ENCODE measurements at regions not wholly inside any gene's neighbourhood (a gene's known extent, or its start where the extent isn't known, plus 50 kb on each side); places are given as distances from the start of the nearest gene placed in this dataset.
A peak's percentile ranks its signal among the peaks of the same experiment; 100 is the strongest.

DNA sequence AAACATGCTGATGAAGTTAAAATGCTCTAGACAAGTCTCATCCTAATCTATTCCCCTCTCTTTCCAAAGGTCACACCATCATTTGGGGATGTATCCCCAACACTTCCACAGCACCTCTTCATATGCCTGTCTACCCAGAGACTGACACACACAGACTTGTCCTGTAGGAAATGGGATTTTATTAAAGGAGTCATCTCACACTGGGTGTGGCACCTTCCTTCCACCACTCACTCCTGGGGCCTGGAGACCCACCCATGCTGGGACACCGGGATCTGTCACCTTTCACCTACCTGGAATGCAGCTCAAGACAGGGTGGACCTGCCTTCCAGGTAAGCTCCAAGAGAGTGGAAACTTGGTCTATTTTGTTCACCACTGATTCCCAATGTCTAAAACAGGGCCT is 99.4 kb upstream of the HAND1 start:
- no peak for FAIRE-seq
- H3K36me3 ChIP-seq, result no peaks in the 10 kb centered on the region
- no peaks in the 10 kb centered on the region for H3K4me1 ChIP-seq
- intact Hi-C loops (cut with DNase I), result no loop called here
- H3K27me3 ChIP-seq, result peaks cover 0 to 6% (median 0%) of the 10 kb centered on the region in 4 donors
- H3K9me3 ChIP-seq, result no peaks in the 10 kb centered on the region
- H3K27ac ChIP-seq, result no peak overlapping the region
- TF ChIP-seq, protein P1, sequence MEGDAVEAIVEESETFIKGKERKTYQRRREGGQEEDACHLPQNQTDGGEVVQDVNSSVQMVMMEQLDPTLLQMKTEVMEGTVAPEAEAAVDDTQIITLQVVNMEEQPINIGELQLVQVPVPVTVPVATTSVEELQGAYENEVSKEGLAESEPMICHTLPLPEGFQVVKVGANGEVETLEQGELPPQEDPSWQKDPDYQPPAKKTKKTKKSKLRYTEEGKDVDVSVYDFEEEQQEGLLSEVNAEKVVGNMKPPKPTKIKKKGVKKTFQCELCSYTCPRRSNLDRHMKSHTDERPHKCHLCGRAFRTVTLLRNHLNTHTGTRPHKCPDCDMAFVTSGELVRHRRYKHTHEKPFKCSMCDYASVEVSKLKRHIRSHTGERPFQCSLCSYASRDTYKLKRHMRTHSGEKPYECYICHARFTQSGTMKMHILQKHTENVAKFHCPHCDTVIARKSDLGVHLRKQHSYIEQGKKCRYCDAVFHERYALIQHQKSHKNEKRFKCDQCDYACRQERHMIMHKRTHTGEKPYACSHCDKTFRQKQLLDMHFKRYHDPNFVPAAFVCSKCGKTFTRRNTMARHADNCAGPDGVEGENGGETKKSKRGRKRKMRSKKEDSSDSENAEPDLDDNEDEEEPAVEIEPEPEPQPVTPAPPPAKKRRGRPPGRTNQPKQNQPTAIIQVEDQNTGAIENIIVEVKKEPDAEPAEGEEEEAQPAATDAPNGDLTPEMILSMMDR (IDR thresholded peaks at IDR 0.05), result no peak
- no peak overlapping the region for H3K4me3 ChIP-seq
- DNase-seq, result no peak
- no peak for ATAC-seq
- WGBS, 2 donors, result 56 to 85% methylated on average over 1 of the region's 1 CpG

DNA sequence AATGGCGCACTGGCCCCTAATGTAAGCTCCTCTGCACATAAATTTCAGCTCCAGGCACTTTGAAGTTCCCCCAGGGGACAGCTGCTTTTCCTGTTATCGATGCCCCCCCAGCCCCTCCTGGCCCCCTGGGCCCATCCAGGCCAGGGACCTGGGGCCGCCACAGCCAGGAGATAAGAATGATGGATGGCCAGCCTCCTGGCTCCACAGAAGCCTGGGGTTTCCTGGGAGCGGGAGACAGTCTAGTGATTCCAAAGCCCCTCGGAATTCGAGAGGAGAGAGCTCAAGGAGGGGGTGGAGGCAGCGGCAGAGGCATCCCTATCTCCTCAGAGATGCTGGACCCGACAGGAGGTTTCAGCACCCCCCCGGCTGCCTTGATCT is 98.4 kb upstream of the HAND1 start:
- no peak overlapping the region for H3K27ac ChIP-seq
- no peaks in the 10 kb centered on the region for H3K36me3 ChIP-seq
- 28 to 29% methylated on average over 9 of the region's 9 CpGs for WGBS, 2 donors
- no peak for FAIRE-seq
- no peaks in the 10 kb centered on the region for H3K9me3 ChIP-seq
- intact Hi-C loops (cut with DNase I), result no loop called here
- no peak overlapping the region for H3K4me3 ChIP-seq
- TF ChIP-seq, protein P1 (IDR thresholded peaks at IDR 0.05), result no peak
- ATAC-seq, result no peak
- peaks cover 0 to 6% (median 0%) of the 10 kb centered on the region in 4 donors for H3K27me3 ChIP-seq
- no peaks in the 10 kb centered on the region for H3K4me1 ChIP-seq
- DNase-seq, result no peak

DNA sequence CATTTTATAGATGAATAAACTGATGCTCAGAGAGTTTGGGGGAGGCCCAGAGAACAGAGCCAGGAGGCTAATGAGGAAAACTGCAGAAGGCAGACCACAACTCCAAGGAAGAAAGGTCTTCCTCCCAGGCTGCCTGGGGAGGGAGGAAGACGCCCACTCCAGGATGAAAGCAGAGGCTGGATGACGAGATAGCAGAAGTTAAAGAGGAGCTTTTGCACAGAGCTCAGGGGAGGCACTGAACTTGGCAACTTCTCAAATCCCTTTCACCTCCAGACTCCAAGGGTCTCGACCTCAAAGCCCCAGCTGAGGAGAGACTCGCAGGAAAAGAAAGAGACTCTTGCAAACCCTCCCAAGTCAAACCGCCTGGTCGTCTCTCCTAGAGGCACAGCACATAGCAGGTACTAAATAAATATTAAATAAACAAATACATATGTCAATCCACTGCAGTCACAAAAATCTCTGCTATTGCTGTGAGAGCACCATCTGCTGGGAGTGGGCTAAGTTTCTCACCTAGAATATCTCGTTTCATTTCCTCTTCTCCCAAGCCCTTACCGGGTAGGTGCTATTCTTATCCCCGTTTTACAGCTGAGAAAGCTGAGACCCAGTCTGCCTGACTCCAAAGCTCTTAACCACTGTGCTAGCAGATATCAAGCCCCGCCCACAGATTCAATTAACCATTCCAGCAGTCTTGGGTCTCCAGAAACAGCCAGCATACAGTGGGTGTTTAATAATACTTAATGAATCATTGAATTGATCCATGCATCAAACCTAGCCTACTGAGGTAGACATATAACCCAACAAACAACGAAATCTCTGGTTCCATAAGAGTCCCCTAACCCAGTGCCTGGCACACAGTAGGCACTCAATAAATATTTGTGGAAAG is 97.8 kb upstream of the HAND1 start:
- H3K4me1 ChIP-seq, result no peaks in the 10 kb centered on the region
- FAIRE-seq (no peak), ATAC-seq (peak in 2 of 4 donors; percentile 40 to 51), DNase-seq (no peak)
- WGBS, 2 donors, result 14 to 16% methylated on average over 11 of the region's 11 CpGs
- intact Hi-C loops (cut with DNase I), result no loop called here
- no peak overlapping the region for H3K4me3 ChIP-seq
- peaks cover 0 to 6% (median 0%) of the 10 kb centered on the region in 4 donors for H3K27me3 ChIP-seq
- H3K36me3 ChIP-seq, result no peaks in the 10 kb centered on the region
- H3K9me3 ChIP-seq, result no peaks in the 10 kb centered on the region
- TF ChIP-seq, protein P1 (IDR thresholded peaks at IDR 0.05), result no peak
- H3K27ac ChIP-seq, result no peak overlapping the region

DNA sequence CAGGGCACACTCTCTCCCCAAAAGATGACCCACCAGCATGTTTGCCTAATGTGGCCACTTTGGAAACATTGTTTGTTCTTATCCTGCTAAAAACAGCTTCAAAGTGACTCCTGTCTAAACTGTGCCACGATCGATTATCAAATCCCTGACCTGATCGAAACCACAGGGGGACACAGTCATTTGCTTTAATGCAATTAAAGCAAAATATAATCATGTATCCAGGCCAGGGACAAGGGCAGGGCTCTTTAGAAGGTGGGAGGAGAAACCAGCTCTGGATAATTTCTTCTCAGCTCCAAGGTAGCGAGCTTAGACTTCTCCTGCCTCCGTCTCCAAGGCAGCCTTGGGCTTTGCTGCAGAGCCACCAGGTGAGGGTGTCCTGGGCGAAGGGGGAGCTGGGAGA is 95.0 kb upstream of the HAND1 start:
- Histone ChIP-seq H3K36me3 (no peaks in the 10 kb centered on the region), H3K27me3 (no peaks in the 10 kb centered on the region), H3K9me3 (no peaks in the 10 kb centered on the region), H3K27ac (no peak overlapping the region), H3K4me3 (no peak overlapping the region), H3K4me1 (no peaks in the 10 kb centered on the region)
- 78 to 91% methylated on average over 6 of the region's 6 CpGs for WGBS, 2 donors
- intact Hi-C loops (cut with DNase I), result no loop called here
- DNase-seq (no peak), FAIRE-seq (no peak), ATAC-seq (no peak)
- TF ChIP-seq, protein P1 (IDR thresholded peaks at IDR 0.05), result no peak
